Endothelial cell of umbilical vein (primary cell): ENCODE measurements at regions not wholly inside any gene's neighbourhood (a gene's known extent, or its start where the extent isn't known, plus 50 kb on each side); places are given as distances from the start of the nearest gene placed in this dataset.

Source experiments
- BruUV-seq: library from RNA; stranded (reverse); fragments of 400-500 nt; replicated peaks from 2 replicates; lab custom pipeline; 2021; lab: Mats Ljungman, UMichigan
- CTCF ChIA-PET: fragments of 300-600, 350-600 bp; sonication (Branson Sonifier 250); formaldehyde crosslinking; loops from one replicate; lab custom pipeline; 2021; ENCODE audit warnings: antibody characterized with exemption, inconsistent platforms; lab: Charles Lee
- POLR2A ChIA-PET: fragments of 300-600, 350-600 bp; sonication (Branson Sonifier 250); formaldehyde crosslinking; loops from one replicate; lab custom pipeline; 2021; ENCODE audit warnings: antibody characterized with exemption, inconsistent platforms; lab: Charles Lee
- DNase-seq: peaks from one replicate; pipeline ENCODE4 v3.0.0-alpha.2; 2011; ENCODE audit warnings: low read depth, low spot score
- FAIRE-seq: peaks from 2 replicates; lab custom pipeline; 2011; peaks lifted over from hg19 to GRCh38; lab: Jason Lieb, UNC
- H2AFZ ChIP-seq: 2 replicates; pipeline ENCODE4 v1.6.0; 2012; ENCODE audit warnings: low read depth, low read length, control low read depth, inconsistent platforms
- H3K27ac ChIP-seq: 2 replicates; pipeline ENCODE4 v1.5.1; 2011; ENCODE audit warnings: low read depth, mild to moderate bottlenecking, control low read depth, low read length, moderate library complexity; ENCODE audit not compliant: insufficient read depth
- H3K27me3 ChIP-seq, 2 experiments: 2 replicates each; pipeline versions ENCODE4 v1.6.0 to v1.6.1; 2011; ENCODE audit warnings: low read length in 2 of 2, mixed read lengths in 1 of 2; ENCODE audit not compliant: control insufficient read depth in 2 of 2, insufficient read depth in 2 of 2
- H3K36me3 ChIP-seq, 2 experiments: 2 replicates in 1 of 2; 3 replicates in 1 of 2; pipeline ENCODE4 v1.5.1; 2011; ENCODE audit warnings: low read length in 2 of 2, mild to moderate bottlenecking in 1 of 2, moderate library complexity in 1 of 2; ENCODE audit not compliant: control insufficient read depth in 2 of 2, insufficient read depth in 2 of 2; ENCODE audit errors: extremely low read depth in 1 of 2
- H3K4me1 ChIP-seq: 3 replicates; pipeline ENCODE4 v1.5.1; 2011; ENCODE audit warnings: mild to moderate bottlenecking, low read length; ENCODE audit not compliant: control insufficient read depth, insufficient read depth; ENCODE audit errors: extremely low read depth
- H3K4me2 ChIP-seq: 2 replicates; pipeline ENCODE4 v1.6.1; 2011; ENCODE audit warnings: low read length, control low read depth, mixed read lengths; ENCODE audit not compliant: insufficient read depth
- H3K4me3 ChIP-seq, 3 experiments: fragments of 200-600 bp in 1 of 3; sonication (generic), shearing (Covaris generic) in 1 of 3; replicated peaks in 1 of 3; 2 replicates each; pipeline ENCODE4 v1.5.1; 2011 to 2016; ENCODE audit warnings: control low read depth in 3 of 3, low read length in 3 of 3, mild to moderate bottlenecking in 2 of 3, inconsistent platforms in 1 of 3, low read depth in 1 of 3, moderate library complexity in 1 of 3; ENCODE audit not compliant: insufficient read depth in 1 of 3
- H3K79me2 ChIP-seq: 2 replicates; pipeline ENCODE4 v1.6.0; 2012; ENCODE audit warnings: low read length, inconsistent platforms; ENCODE audit not compliant: control insufficient read depth, insufficient read depth
- H3K9ac ChIP-seq: replicated peaks from 2 replicates; pipeline ENCODE3; 2011; ENCODE audit warnings: low read length, control low read depth; ENCODE audit not compliant: insufficient read depth; ENCODE audit errors: extremely low read depth
- H3K9me1 ChIP-seq: replicated peaks from 3 replicates; pipeline ENCODE4 v1.6.0; 2011; ENCODE audit warnings: mild to moderate bottlenecking, low read length; ENCODE audit not compliant: control insufficient read depth, insufficient read depth; ENCODE audit errors: extremely low read depth
- H3K9me3 ChIP-seq: replicated peaks from 2 replicates; pipeline ENCODE4 v1.5.1; 2012; ENCODE audit warnings: low read length, inconsistent platforms; ENCODE audit not compliant: control insufficient read depth, insufficient read depth
- H4K20me1 ChIP-seq: replicated peaks from 2 replicates; pipeline ENCODE3; 2011; ENCODE audit warnings: mild to moderate bottlenecking, low read length; ENCODE audit not compliant: control insufficient read depth, insufficient read depth; ENCODE audit errors: extremely low read depth
- CTCF ChIP-seq, 2 donors: IDR thresholded peaks; 1 replicate in 1 of 2; 2 replicates in 1 of 2; pipeline ENCODE4 v1.5.1; 2011; ENCODE audit warnings: low read length in 2 of 2, mild to moderate bottlenecking in 2 of 2, moderate library complexity in 2 of 2, control low read depth in 1 of 2, inconsistent platforms in 1 of 2, low read depth in 1 of 2; ENCODE audit not compliant: insufficient read depth in 1 of 2; ENCODE audit errors: extremely low read depth in 1 of 2
- EZH2 ChIP-seq: IDR thresholded peaks from 2 replicates; pipeline ENCODE4 v1.6.1; 2012; ENCODE audit warnings: borderline replicate concordance, low read depth, mild to moderate bottlenecking, moderate library complexity, low read length, inconsistent platforms; ENCODE audit not compliant: severe bottlenecking
- FOS ChIP-seq: IDR thresholded peaks from 2 replicates; pipeline ENCODE4 v1.6.1; 2011; ENCODE audit warnings: mild to moderate bottlenecking, low read length, moderate library complexity, borderline replicate concordance; ENCODE audit not compliant: insufficient read depth
- GATA2 ChIP-seq: IDR thresholded peaks from 2 replicates; pipeline ENCODE4 v1.7.0; 2011; ENCODE audit warnings: low read depth, mild to moderate bottlenecking, moderate library complexity, mixed read lengths, low read length; ENCODE audit not compliant: insufficient read length, insufficient read depth
- JUN ChIP-seq: IDR thresholded peaks from 2 replicates; pipeline ENCODE4 v1.6.1; 2011; ENCODE audit warnings: borderline replicate concordance, low read depth; ENCODE audit not compliant: insufficient read length, insufficient read depth
- MYC ChIP-seq: IDR thresholded peaks from one replicate; pipeline ENCODE4 v1.6.1; 2011; ENCODE audit warnings: mild to moderate bottlenecking, low read depth, low read length
- POLR2A ChIP-seq: IDR thresholded peaks from 2 replicates; pipeline ENCODE4 v1.6.1; 2012; ENCODE audit warnings: low read depth, mild to moderate bottlenecking, control low read depth, low read length
- POLR2AphosphoS5 ChIP-seq: IDR thresholded peaks from 2 replicates; pipeline ENCODE4 v1.6.1; 2012; ENCODE audit warnings: low read depth, mild to moderate bottlenecking, control low read depth, low read length, moderate library complexity; ENCODE audit not compliant: insufficient read depth
- dilution Hi-C: fragments of 300-500 bp; cut with MboI; formaldehyde crosslinking; loops from one replicate; pipeline ENCODE4 v1.15.0; 2019; ENCODE audit warnings: low sequenced_read_pairs; ENCODE audit not compliant: extremely low pct_ligation_motif_present
- intact Hi-C: fragments of 100-400 bp; cut with micrococcal nuclease; formaldehyde crosslinking; loops from one replicate; pipeline ENCODE4 v1.10.0; 2022

- Histone ChIP-seq H4K20me1 (no peaks in the 10 kb centered on the region), H3K4me2 (no peak overlapping the region), H3K79me2 (no peaks in the 10 kb centered on the region), H3K4me1 (no peaks in the 10 kb centered on the region), H3K4me3 (no peak overlapping the region), H3K9me3 (no peaks in the 10 kb centered on the region), H3K9ac (no peak overlapping the region), H3K27ac (no peak overlapping the region), H3K36me3 (no peaks in the 10 kb centered on the region), H3K9me1 (no peaks in the 10 kb centered on the region), H3K27me3 (peaks cover 3 to 8% of the 10 kb centered on the region in 2 experiments), H2AFZ (no peak overlapping the region)
- no TSS peak for BruUV-seq
- FAIRE-seq (no peak), DNase-seq (no peak)
- POLR2A ChIA-PET: no interaction called here
- dilution Hi-C loops: no loop called here
- CTCF ChIA-PET: interaction anchor here (1.7 kb wide), 1 partner anchor 8 kb away, joined by 3 read pairs; no protein-coding TSS in a partner anchor
- no peak for TF ChIP-seq POLR2AphosphoS5
- no peak for TF ChIP-seq FOS
- no peak for TF ChIP-seq GATA2
- no peak for TF ChIP-seq CTCF (IDR thresholded peaks at IDR 0.05; ENCODE audit: extremely low read depth in 1 of 2, insufficient read depth in 1 of 2, low read depth in 1 of 2, low read length in 2 of 2)
- no peak for TF ChIP-seq EZH2
- TF ChIP-seq MYC: no peak
- TF ChIP-seq POLR2A: no peak
- no peak for TF ChIP-seq JUN
- intact Hi-C loops: no loop called here
Measured at GRCh38 chr3:11736136-11736833, 92.6 kb upstream of the VGLL4 start.
